Body of pancreas (tissue), 4 donors: ENCODE measurements at regions not wholly inside any gene's neighbourhood (a gene's known extent, or its start where the extent isn't known, plus 50 kb on each side); places are given as distances from the start of the nearest gene placed in this dataset.

ENCODE experiments used
- ATAC-seq: fragments of 150-250 bp; one replicate; pipeline ENCODE4 v1.9.1; 2016
- DNase-seq, 4 donors: peaks; one replicate each; pipeline ENCODE4 v3.0.0-alpha.2; 2019
- H3K27ac ChIP-seq, 4 donors: fragments of 200-600 bp; sonication (generic); 1 replicate in 3 of 4; 2 replicates in 1 of 4; pipeline versions ENCODE4 v1.5.1 to v1.6.1; 2016 to 2019; ENCODE audit warnings: mild to moderate bottlenecking in 1 of 4, mixed read lengths in 1 of 4, moderate library complexity in 1 of 4
- H3K27me3 ChIP-seq, 2 donors: fragments of 200-600 bp; sonication (generic); one replicate each; pipeline ENCODE4 v1.6.0; 2016; ENCODE audit warnings: mild to moderate bottlenecking in 1 of 2
- H3K36me3 ChIP-seq, 2 donors: fragments of 200-600 bp; sonication (generic); replicated peaks in 1 of 2; 2 replicates each; pipeline ENCODE4 v1.5.1; 2016; ENCODE audit warnings: low read depth in 2 of 2; ENCODE audit not compliant: insufficient read depth in 1 of 2
- H3K4me1 ChIP-seq: fragments of 200-600 bp; sonication (generic); one replicate; pipeline ENCODE4 v1.6.0; 2016
- H3K4me3 ChIP-seq, 2 donors: fragments of 200-600 bp; sonication (generic); 1 replicate in 1 of 2; 2 replicates in 1 of 2; pipeline ENCODE4 v1.5.1; 2016 to 2019
- H3K9me3 ChIP-seq, 3 donors: fragments of 200-600 bp; sonication (generic); 1 replicate in 2 of 3; 2 replicates in 1 of 3; pipeline ENCODE4 v1.5.1; 2016
- POLR2A ChIP-seq, 3 donors: fragments of 450-650 bp; IDR thresholded peaks; one replicate each; pipeline ENCODE4 v1.6.1; 2016; ENCODE audit warnings: antibody characterized with exemption in 3 of 3, mild to moderate bottlenecking in 2 of 3
- WGBS, 2 donors: methylation state at CpG; one replicate each; pipeline ENCODE4 v1.1.5; 2017; 5-methylcytosine and 5-hydroxymethylcytosine counted together
- intact Hi-C: fragments of 100-400 bp; cut with DNase I; formaldehyde crosslinking; loops from one replicate; pipeline ENCODE4 v1.15.1; 2023
- TF ChIP-seq, protein P1 (sequence below), 7 experiments: fragments of 450-650 bp in 4 of 7; fragments of 200-600 bp in 3 of 7; sonication (generic) in 3 of 7; IDR thresholded peaks; one replicate each; pipeline ENCODE4 v1.5.1; 2016 to 2019; ENCODE audit warnings: antibody characterized with exemption in 7 of 7

DNA sequence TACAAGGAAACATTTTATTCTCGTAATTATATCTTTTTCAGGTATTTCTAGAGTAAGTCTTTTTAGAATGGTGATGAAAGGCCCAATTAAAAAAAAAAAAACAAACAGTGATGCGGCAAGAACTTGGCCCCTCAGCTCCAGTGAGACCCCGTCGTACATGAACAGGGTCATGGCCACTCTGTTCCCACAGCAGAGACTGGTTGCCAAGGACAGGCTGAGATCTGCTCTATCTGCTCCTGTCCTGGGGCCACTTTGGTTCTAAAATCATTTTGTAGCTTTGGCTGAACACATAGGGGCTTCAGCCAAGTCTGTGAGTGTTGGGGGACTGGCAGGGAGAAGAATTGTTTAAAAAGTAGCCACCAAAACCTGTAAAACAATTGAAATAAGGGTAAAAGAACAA lies 286.9 kb downstream of the RFC3 start:
- Histone ChIP-seq H3K4me1 (peaks cover 7% of the 10 kb centered on the region), H3K9me3 (no peaks in the 10 kb centered on the region), H3K36me3 (no peaks in the 10 kb centered on the region), H3K27me3 (no peaks in the 10 kb centered on the region), H3K4me3 (no peak overlapping the region), H3K27ac (peak overlapping the region in 1 of 4 donors; percentile 63)
- intact Hi-C loops = no loop called here
- WGBS, 2 donors = 76 to 88% methylated on average over 4 of the region's 4 CpGs
- TF ChIP-seq, protein P1, sequence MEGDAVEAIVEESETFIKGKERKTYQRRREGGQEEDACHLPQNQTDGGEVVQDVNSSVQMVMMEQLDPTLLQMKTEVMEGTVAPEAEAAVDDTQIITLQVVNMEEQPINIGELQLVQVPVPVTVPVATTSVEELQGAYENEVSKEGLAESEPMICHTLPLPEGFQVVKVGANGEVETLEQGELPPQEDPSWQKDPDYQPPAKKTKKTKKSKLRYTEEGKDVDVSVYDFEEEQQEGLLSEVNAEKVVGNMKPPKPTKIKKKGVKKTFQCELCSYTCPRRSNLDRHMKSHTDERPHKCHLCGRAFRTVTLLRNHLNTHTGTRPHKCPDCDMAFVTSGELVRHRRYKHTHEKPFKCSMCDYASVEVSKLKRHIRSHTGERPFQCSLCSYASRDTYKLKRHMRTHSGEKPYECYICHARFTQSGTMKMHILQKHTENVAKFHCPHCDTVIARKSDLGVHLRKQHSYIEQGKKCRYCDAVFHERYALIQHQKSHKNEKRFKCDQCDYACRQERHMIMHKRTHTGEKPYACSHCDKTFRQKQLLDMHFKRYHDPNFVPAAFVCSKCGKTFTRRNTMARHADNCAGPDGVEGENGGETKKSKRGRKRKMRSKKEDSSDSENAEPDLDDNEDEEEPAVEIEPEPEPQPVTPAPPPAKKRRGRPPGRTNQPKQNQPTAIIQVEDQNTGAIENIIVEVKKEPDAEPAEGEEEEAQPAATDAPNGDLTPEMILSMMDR (IDR thresholded peaks at IDR 0.05) = no peak
- no peak for TF ChIP-seq POLR2A (IDR thresholded peaks at IDR 0.05)
- no peak for DNase-seq
- ATAC-seq = no peak

DNA sequence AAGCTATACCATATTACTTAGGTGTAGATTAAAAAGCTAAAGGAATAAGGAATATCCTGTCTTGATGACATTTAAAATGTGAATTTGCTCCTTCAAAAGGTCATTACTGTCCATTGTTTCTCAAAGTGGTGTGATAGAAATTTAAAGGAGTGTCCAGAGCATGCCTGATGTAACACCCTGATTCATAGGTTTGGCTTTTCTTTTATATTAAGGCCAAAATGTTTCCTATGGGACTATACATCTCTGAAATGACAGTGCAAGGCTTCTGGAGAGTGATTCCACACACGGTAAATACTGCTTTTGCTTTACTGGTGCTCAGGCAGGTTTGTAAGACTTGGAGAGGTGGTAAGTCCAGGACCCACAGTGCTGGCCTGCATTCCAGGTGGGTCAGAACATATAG lies 289.9 kb downstream of the RFC3 start:
- 78 to 85% methylated on average over 1 of the region's 1 CpG for WGBS, 2 donors
- Histone ChIP-seq H3K36me3 (no peaks in the 10 kb centered on the region), H3K27me3 (no peaks in the 10 kb centered on the region), H3K27ac (no peak overlapping the region), H3K9me3 (no peaks in the 10 kb centered on the region), H3K4me1 (peaks cover 7% of the 10 kb centered on the region), H3K4me3 (no peak overlapping the region)
- DNase-seq (no peak), ATAC-seq (no peak)
- intact Hi-C loops = no loop called here
- no peak for TF ChIP-seq POLR2A (IDR thresholded peaks at IDR 0.05)
- TF ChIP-seq, protein P1 (IDR thresholded peaks at IDR 0.05) = no peak

- ATAC-seq = no peak
- intact Hi-C loops = no loop called here
- TF ChIP-seq, protein P1 (IDR thresholded peaks at IDR 0.05) = no peak
- TF ChIP-seq POLR2A (IDR thresholded peaks at IDR 0.05) = no peak
- Histone ChIP-seq H3K4me1 (peaks cover 7% of the 10 kb centered on the region), H3K27ac (no peak overlapping the region), H3K36me3 (no peaks in the 10 kb centered on the region), H3K27me3 (no peaks in the 10 kb centered on the region), H3K9me3 (no peaks in the 10 kb centered on the region), H3K4me3 (no peak overlapping the region)
- DNase-seq = no peak
- WGBS, 2 donors = 89 to 93% methylated on average over 2 of the region's 2 CpGs
Observed at GRCh38 chr13:34108410-34108809, 290.5 kb downstream of the RFC3 start.

- TF ChIP-seq, protein P1 (IDR thresholded peaks at IDR 0.05) = no peak
- Histone ChIP-seq H3K27me3 (no peaks in the 10 kb centered on the region), H3K27ac (no peak overlapping the region), H3K4me3 (no peak overlapping the region), H3K9me3 (no peaks in the 10 kb centered on the region), H3K36me3 (no peaks in the 10 kb centered on the region), H3K4me1 (no peaks in the 10 kb centered on the region)
- ATAC-seq = no peak
- no peak for DNase-seq
- 68 to 75% methylated on average over 3 of the region's 3 CpGs for WGBS, 2 donors
- intact Hi-C loops = no loop called here
Observed at GRCh38 chr13:34114581-34114980, 296.6 kb downstream of the RFC3 start.

DNA sequence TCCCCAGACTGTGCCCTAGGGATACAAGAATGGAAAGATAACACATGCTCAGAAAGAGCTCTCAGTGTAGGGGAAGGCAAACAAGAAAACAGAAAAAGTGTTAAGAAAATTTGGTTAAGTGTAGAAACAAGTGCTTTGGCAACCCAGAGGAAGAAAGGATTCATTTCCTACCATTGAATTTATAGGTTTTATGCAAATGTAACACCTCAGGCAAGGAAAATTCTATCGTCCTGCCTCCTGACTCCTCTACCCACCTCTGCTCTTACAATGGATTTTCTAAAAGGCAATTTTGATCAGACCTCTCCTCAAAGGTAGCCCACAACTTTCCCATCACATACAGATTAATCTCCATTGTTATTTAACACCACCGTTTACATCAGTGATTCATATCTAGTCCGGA lies 298.7 kb downstream of the RFC3 start:
- DNase-seq (no peak), ATAC-seq (no peak)
- intact Hi-C loops = no loop called here
- WGBS, 2 donors = 64 to 76% methylated on average over 3 of the region's 3 CpGs
- H3K9me3 ChIP-seq = no peaks in the 10 kb centered on the region
- TF ChIP-seq POLR2A (IDR thresholded peaks at IDR 0.05) = no peak
- TF ChIP-seq, protein P1 (IDR thresholded peaks at IDR 0.05) = no peak
- H3K4me1 ChIP-seq = no peaks in the 10 kb centered on the region
- H3K27ac ChIP-seq = no peak overlapping the region
- H3K36me3 ChIP-seq = no peaks in the 10 kb centered on the region
- H3K27me3 ChIP-seq = no peaks in the 10 kb centered on the region
- H3K4me3 ChIP-seq = no peak overlapping the region
